SH-SY5Y (cell line): ENCODE measurements at regions not wholly inside any gene's neighbourhood (a gene's known extent, or its start where the extent isn't known, plus 50 kb on each side); places are given as distances from the start of the nearest gene placed in this dataset.

ENCODE experiments used
- GATA2 ChIP-seq: IDR thresholded peaks from 2 replicates; pipeline ENCODE4 v1.6.1; 2011; ENCODE audit warnings: mild to moderate bottlenecking, low read depth, low read length
- GATA3 ChIP-seq: IDR thresholded peaks from 2 replicates; pipeline ENCODE4 v1.6.1; 2011; ENCODE audit warnings: low read depth, mild to moderate bottlenecking, low read length, moderate library complexity

- TF ChIP-seq GATA2 (no peak), GATA3 (no peak)
Observed at GRCh38 chr1:244327533-244327932, 124.2 kb downstream of the ADSS2 start.

GRCh38 chr1:244328476-244328875 lies 123.2 kb downstream of the ADSS2 start:
- no peak for TF ChIP-seq GATA3
- TF ChIP-seq GATA2 = no peak

- no peak for TF ChIP-seq GATA3
- no peak for TF ChIP-seq GATA2
Observed at GRCh38 chr1:244329591-244330317, 122.0 kb downstream of the ADSS2 start.

GRCh38 chr1:244330318-244330625 lies 121.4 kb downstream of the ADSS2 start:
- TF ChIP-seq GATA3 (no peak), GATA2 (no peak)

- TF ChIP-seq GATA2 = no peak
Observed at GRCh38 chr1:244335456-244335855, 116.3 kb downstream of the ADSS2 start.

- TF ChIP-seq GATA3 (no peak), GATA2 (no peak)
Observed at GRCh38 chr1:244336232-244336899, 115.3 kb downstream of the ADSS2 start.

- TF ChIP-seq GATA3 = no peak
- no peak for TF ChIP-seq GATA2
Observed at GRCh38 chr1:244337839-244338238, 113.9 kb downstream of the ADSS2 start.

- TF ChIP-seq GATA2 (no peak), GATA3 (no peak)
Observed at GRCh38 chr1:244339073-244339692, 112.5 kb downstream of the ADSS2 start.

- TF ChIP-seq GATA2 = no peak
- no peak for TF ChIP-seq GATA3
Observed at GRCh38 chr1:244339776-244340175, 111.9 kb downstream of the ADSS2 start.

GRCh38 chr1:244340396-244340795 lies 111.3 kb downstream of the ADSS2 start:
- no peak for TF ChIP-seq GATA3
- no peak for TF ChIP-seq GATA2

GRCh38 chr1:244341455-244342450 lies 110.0 kb downstream of the ADSS2 start:
- TF ChIP-seq GATA3 (no peak), GATA2 (no peak)

GRCh38 chr1:244344001-244344400 lies 107.7 kb downstream of the ADSS2 start:
- TF ChIP-seq GATA2 = no peak
- TF ChIP-seq GATA3 = no peak

GRCh38 chr1:244346972-244347618 lies 104.6 kb downstream of the ADSS2 start:
- TF ChIP-seq GATA3 (no peak), GATA2 (no peak)

GRCh38 chr1:244347942-244348341 lies 103.8 kb downstream of the ADSS2 start:
- TF ChIP-seq GATA3 (no peak), GATA2 (no peak)
